Testis (tissue), 2 donors: ENCODE measurements at regions not wholly inside any gene's neighbourhood (a gene's known extent, or its start where the extent isn't known, plus 50 kb on each side); places are given as distances from the start of the nearest gene placed in this dataset.

Experiments
- CTCF ChIP-seq, 3 experiments: fragments of 450-650 bp in 2 of 3; fragments of 200-600 bp in 1 of 3; sonication (generic) in 1 of 3; IDR thresholded peaks; one replicate each; pipeline ENCODE4 v1.5.1; 2016 to 2019; ENCODE audit warnings: antibody characterized with exemption in 3 of 3, mild to moderate bottlenecking in 2 of 3, moderate library complexity in 1 of 3
- POLR2A ChIP-seq: fragments of 450-650 bp; IDR thresholded peaks from one replicate; pipeline ENCODE4 v1.6.1; 2017; ENCODE audit warnings: antibody characterized with exemption, mild to moderate bottlenecking, moderate library complexity

DNA sequence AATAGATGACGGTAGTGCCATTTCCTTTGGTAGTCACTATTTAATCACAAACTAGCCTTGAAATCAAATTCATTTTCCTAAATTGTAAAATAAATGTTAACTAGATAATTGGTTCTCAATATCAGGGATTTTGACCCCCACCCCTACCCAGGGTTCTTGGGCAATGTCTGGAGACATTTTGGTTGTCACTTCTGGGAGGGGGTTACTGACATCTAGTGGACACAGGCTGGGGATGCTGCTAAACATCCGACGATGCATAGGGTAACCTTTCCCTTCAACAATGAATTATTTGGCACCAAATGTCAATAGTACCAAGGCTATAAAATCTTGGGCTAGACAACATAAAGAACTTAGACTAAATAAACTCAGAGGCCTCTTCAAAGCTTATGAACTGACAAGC, 285.8 kb upstream of the TRPC5 start:
- no peak for TF ChIP-seq POLR2A
- no peak for TF ChIP-seq CTCF (IDR thresholded peaks at IDR 0.05)
